ENCODE measurements at regions not wholly inside any gene's neighbourhood (a gene's known extent, or its start where the extent isn't known, plus 50 kb on each side); places are given as distances from the start of the nearest gene placed in this dataset.

DNA sequence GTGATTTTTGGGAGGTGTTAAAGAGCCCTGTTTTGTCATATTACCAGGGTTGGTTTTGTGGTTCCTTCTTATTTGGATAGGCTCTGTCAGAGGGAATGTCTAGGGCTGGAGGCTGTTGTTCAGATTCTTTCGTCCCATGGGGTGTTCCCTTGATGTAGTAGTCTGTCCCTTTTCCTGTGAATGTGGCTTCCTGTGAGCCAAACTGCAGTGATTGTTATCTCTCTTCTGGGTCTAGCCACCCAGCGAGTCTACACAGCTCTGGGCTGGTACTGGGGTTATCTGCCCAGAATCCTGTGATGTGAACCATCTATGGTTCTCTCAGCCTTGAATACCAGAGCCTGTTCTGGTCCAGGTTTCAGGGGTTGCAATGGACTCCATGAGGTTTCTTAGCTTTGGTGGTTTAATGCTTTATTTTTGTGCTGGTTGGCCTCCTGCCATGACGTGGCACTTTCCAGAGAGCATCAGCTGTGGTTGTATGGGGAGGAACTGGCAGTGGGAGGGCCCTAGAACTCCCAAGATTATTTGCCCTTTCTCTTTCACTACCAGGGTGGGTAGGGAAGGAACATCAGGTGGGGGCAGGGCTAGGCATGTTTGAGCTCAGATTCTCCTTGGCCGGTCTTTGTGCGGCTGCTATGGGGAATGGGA, 78.8 kb downstream of the SPRY2 start:
- no peaks in the 10 kb centered on the region for H3K9me3 ChIP-seq (ENCODE audit: control insufficient read depth in 1 of 2, low read length in 2 of 2)
- DNase-seq, result no peak
- ChIA-PET POLR2A (ENCODE audit: partially characterized antibody) (no interaction called here), CTCF (ENCODE audit: partially characterized antibody) (no interaction called here)
- no peaks in the 10 kb centered on the region for H3K36me3 Mint-ChIP-seq
- no peak overlapping the region for H3K27ac ChIP-seq (ENCODE audit: low read depth, low read length)
- H3K4me3 ChIP-seq (ENCODE audit: low read length in 2 of 2), result no peak overlapping the region
- H3K4me1 ChIP-seq (ENCODE audit: insufficient read depth, low read length), result no peaks in the 10 kb centered on the region
- H3K4me1 Mint-ChIP-seq, result no peaks in the 10 kb centered on the region
- H3K27me3 Mint-ChIP-seq, result no peaks in the 10 kb centered on the region
- intact Hi-C loops (cut with micrococcal nuclease), result no loop called here
- no peaks in the 10 kb centered on the region for H3K27me3 ChIP-seq (ENCODE audit: insufficient read depth, low read length)
- peaks cover 0 to 18% (median 11%) of the 10 kb centered on the region in 8 donors for H3K9me3 Mint-ChIP-seq
- no peaks in the 10 kb centered on the region for H3K36me3 ChIP-seq (ENCODE audit: insufficient read depth, low read length)
- H3K4me3 Mint-ChIP-seq, result no peak overlapping the region
- no peak overlapping the region for H3K27ac Mint-ChIP-seq

DNA sequence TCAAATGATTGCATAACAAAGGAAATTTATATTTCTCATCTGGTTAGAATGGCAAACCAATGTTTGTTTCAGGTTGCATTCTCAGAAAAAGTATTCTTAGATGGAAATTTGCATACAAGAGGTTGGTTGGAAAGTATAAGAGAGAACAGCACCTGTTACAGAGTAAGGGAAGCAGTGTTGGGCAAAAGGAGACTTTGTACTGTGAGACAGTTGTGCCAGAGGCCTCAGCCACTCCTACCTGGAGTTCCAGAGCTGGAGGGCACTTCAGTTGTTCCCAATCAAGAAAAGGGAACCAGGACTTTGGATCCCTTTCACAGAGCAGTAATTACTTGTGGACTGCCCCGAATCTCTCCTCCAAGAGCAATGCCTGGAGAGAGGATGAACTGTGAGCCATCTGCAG, 81.8 kb downstream of the SPRY2 start:
- DNase-seq, result no peak
- intact Hi-C loops (cut with micrococcal nuclease), result no loop called here

GRCh38 chr13:80256352-80256932, 84.5 kb downstream of the SPRY2 start:
- Histone ChIP-seq H3K36me3 (ENCODE audit: insufficient read depth, low read length) (no peaks in the 10 kb centered on the region), H3K27ac (ENCODE audit: low read depth, low read length) (no peak overlapping the region), H3K4me1 (ENCODE audit: insufficient read depth, low read length) (no peaks in the 10 kb centered on the region), H3K9me3 (ENCODE audit: control insufficient read depth in 1 of 2, low read length in 2 of 2) (no peaks in the 10 kb centered on the region), H3K27me3 (ENCODE audit: insufficient read depth, low read length) (no peaks in the 10 kb centered on the region), H3K4me3 (ENCODE audit: low read length in 2 of 2) (no peak overlapping the region)
- Mint-ChIP-seq H3K36me3 (no peaks in the 10 kb centered on the region), H3K9me3 (peaks cover 0 to 8% (median 3%) of the 10 kb centered on the region in 8 donors), H3K27me3 (no peaks in the 10 kb centered on the region), H3K4me3 (no peak overlapping the region), H3K4me1 (no peaks in the 10 kb centered on the region), H3K27ac (no peak overlapping the region)
- CTCF ChIA-PET (ENCODE audit: partially characterized antibody), result interaction anchor here (0.6 kb wide), 1 partner anchor 1712 kb away, joined by 3 read pairs; no protein-coding TSS in a partner anchor
- no peak for DNase-seq
- POLR2A ChIA-PET (ENCODE audit: partially characterized antibody), result no interaction called here
- intact Hi-C loops (cut with micrococcal nuclease), result no loop called here

More for the DNA sequence above, 81.8 kb downstream of the SPRY2 start:
- no peaks in the 10 kb centered on the region for H3K4me1 Mint-ChIP-seq
- H3K9me3 Mint-ChIP-seq, result peaks cover 0 to 13% (median 9%) of the 10 kb centered on the region in 8 donors
- CTCF ChIA-PET (ENCODE audit: partially characterized antibody), result no interaction called here
- Histone ChIP-seq H3K4me3 (ENCODE audit: low read length in 2 of 2) (no peak overlapping the region), H3K27ac (ENCODE audit: low read depth, low read length) (no peak overlapping the region), H3K27me3 (ENCODE audit: insufficient read depth, low read length) (no peaks in the 10 kb centered on the region), H3K4me1 (ENCODE audit: insufficient read depth, low read length) (no peaks in the 10 kb centered on the region), H3K9me3 (ENCODE audit: control insufficient read depth in 1 of 2, low read length in 2 of 2) (no peaks in the 10 kb centered on the region), H3K36me3 (ENCODE audit: insufficient read depth, low read length) (no peaks in the 10 kb centered on the region)
- H3K36me3 Mint-ChIP-seq, result no peaks in the 10 kb centered on the region
- H3K27ac Mint-ChIP-seq, result no peak overlapping the region
- H3K4me3 Mint-ChIP-seq, result no peak overlapping the region
- H3K27me3 Mint-ChIP-seq, result no peaks in the 10 kb centered on the region
- POLR2A ChIA-PET (ENCODE audit: partially characterized antibody), result no interaction called here

DNA sequence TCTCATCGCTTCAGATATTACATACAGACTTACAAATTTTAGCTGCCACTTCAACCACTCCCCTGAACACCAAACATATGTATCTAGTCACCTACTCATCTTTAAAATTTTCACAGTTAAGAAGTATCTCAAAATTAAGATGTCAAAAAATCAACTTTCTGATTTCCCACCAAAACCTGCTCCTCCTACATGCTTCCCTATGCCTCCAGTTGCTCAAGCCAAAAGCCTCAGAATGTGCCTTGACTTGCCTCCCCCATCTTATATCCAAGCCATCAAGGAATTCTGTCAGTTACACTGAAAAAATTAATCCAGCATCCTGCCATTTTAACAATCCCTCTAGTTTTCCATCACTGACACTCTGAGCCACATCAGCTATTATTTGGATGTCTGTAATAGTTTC, 85.0 kb downstream of the SPRY2 start:
- Mint-ChIP-seq H3K9me3 (peaks cover 0 to 6% (median 3%) of the 10 kb centered on the region in 8 donors), H3K4me1 (no peaks in the 10 kb centered on the region), H3K27ac (no peak overlapping the region), H3K4me3 (no peak overlapping the region), H3K27me3 (no peaks in the 10 kb centered on the region), H3K36me3 (no peaks in the 10 kb centered on the region)
- no peak for DNase-seq
- Histone ChIP-seq H3K27ac (ENCODE audit: low read depth, low read length) (no peak overlapping the region), H3K27me3 (ENCODE audit: insufficient read depth, low read length) (no peaks in the 10 kb centered on the region), H3K4me3 (ENCODE audit: low read length in 2 of 2) (no peak overlapping the region), H3K9me3 (ENCODE audit: control insufficient read depth in 1 of 2, low read length in 2 of 2) (no peaks in the 10 kb centered on the region), H3K36me3 (ENCODE audit: insufficient read depth, low read length) (no peaks in the 10 kb centered on the region), H3K4me1 (ENCODE audit: insufficient read depth, low read length) (no peaks in the 10 kb centered on the region)
- intact Hi-C loops (cut with micrococcal nuclease), result no loop called here
- CTCF ChIA-PET (ENCODE audit: partially characterized antibody), result interaction anchor here (0.6 kb wide), 1 partner anchor 1712 kb away, joined by 3 read pairs; no protein-coding TSS in a partner anchor
- POLR2A ChIA-PET (ENCODE audit: partially characterized antibody), result no interaction called here

GRCh38 chr13:80251403-80251802, 89.5 kb downstream of the SPRY2 start:
- H3K9me3 Mint-ChIP-seq, result peaks cover 0 to 9% (median under 1%) of the 10 kb centered on the region in 8 donors
- ChIA-PET POLR2A (ENCODE audit: partially characterized antibody) (no interaction called here), CTCF (ENCODE audit: partially characterized antibody) (no interaction called here)
- no peak overlapping the region for H3K4me3 Mint-ChIP-seq
- no peaks in the 10 kb centered on the region for H3K4me1 Mint-ChIP-seq
- Histone ChIP-seq H3K36me3 (ENCODE audit: insufficient read depth, low read length) (no peaks in the 10 kb centered on the region), H3K4me1 (ENCODE audit: insufficient read depth, low read length) (no peaks in the 10 kb centered on the region), H3K9me3 (ENCODE audit: control insufficient read depth in 1 of 2, low read length in 2 of 2) (no peaks in the 10 kb centered on the region), H3K27ac (ENCODE audit: low read depth, low read length) (no peak overlapping the region), H3K4me3 (ENCODE audit: low read length in 2 of 2) (no peak overlapping the region), H3K27me3 (ENCODE audit: insufficient read depth, low read length) (no peaks in the 10 kb centered on the region)
- intact Hi-C loops (cut with micrococcal nuclease), result no loop called here
- DNase-seq, result no peak
- H3K27ac Mint-ChIP-seq, result no peak overlapping the region
- H3K36me3 Mint-ChIP-seq, result no peaks in the 10 kb centered on the region
- no peaks in the 10 kb centered on the region for H3K27me3 Mint-ChIP-seq

DNA sequence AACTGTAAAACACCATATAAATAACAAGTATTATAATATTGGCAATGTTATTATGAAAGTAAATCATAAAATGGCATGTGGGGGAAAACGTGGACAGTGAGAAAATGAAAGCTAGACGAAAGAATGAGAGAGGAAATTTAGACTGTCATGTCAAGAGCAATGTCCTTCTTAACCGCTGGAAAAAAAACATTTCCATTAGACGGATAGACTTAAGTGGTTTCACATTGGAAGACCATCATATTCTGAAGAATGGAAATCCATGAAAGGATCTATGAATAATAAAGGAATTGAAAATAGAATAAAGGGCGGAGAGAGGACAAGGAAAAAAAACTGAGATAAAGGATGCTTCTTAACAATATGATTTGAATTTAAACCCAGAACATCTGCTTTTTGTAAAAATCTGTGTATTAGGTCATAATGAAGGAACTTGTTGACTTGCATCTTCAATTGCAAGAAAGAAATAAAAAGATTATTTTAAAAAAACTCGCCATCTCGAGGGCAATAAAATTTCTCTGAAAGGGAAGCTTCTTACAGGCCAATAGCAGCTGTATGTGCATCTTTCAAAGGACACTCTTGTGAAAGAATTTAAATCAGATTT, 90.6 kb downstream of the SPRY2 start:
- Histone ChIP-seq H3K27ac (ENCODE audit: low read depth, low read length) (no peak overlapping the region), H3K4me3 (ENCODE audit: low read length in 2 of 2) (no peak overlapping the region), H3K4me1 (ENCODE audit: insufficient read depth, low read length) (no peaks in the 10 kb centered on the region), H3K36me3 (ENCODE audit: insufficient read depth, low read length) (no peaks in the 10 kb centered on the region), H3K27me3 (ENCODE audit: insufficient read depth, low read length) (no peaks in the 10 kb centered on the region), H3K9me3 (ENCODE audit: control insufficient read depth in 1 of 2, low read length in 2 of 2) (no peaks in the 10 kb centered on the region)
- DNase-seq, result no peak
- intact Hi-C loops (cut with micrococcal nuclease), result no loop called here
- Mint-ChIP-seq H3K27me3 (no peaks in the 10 kb centered on the region), H3K36me3 (no peaks in the 10 kb centered on the region), H3K27ac (no peak overlapping the region), H3K4me1 (no peaks in the 10 kb centered on the region), H3K4me3 (no peak overlapping the region), H3K9me3 (peaks cover 0 to 3% (median under 1%) of the 10 kb centered on the region in 8 donors)
- ChIA-PET POLR2A (ENCODE audit: partially characterized antibody) (no interaction called here), CTCF (ENCODE audit: partially characterized antibody) (no interaction called here)

DNA sequence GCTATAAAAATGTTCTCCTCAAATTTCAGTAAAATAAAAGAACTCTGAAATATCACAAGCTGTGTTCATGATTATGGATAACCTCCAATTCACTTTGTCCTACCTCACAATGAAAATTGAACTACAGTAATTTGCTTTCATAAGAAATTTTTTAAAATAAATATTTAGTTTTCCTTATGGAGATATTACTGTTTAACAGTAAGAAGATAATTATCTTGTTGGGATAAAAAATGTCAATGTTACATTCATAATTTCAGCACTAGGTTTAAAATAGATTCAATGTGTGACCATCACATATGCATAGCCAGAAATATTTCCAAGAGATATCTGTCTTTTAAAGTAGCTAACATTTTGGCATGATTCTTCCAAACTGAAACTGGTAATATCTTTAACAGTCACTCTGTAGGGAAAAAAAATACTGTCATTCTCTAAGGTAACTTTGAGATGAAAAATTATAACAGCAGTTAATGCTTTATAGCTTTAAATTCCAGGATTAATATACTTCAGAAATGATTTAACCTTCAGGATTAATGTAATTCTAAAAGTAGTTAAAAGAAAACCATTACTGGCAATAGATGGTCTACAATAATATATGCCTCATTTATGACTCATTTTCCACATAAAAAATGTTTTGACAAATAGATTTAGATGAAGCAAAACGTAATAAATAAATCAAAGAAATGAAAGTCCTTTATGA, 91.3 kb downstream of the SPRY2 start:
- no peaks in the 10 kb centered on the region for H3K9me3 ChIP-seq (ENCODE audit: control insufficient read depth in 1 of 2, low read length in 2 of 2)
- POLR2A ChIA-PET (ENCODE audit: partially characterized antibody), result no interaction called here
- H3K4me3 Mint-ChIP-seq, result no peak overlapping the region
- H3K36me3 Mint-ChIP-seq, result no peaks in the 10 kb centered on the region
- H3K4me1 ChIP-seq (ENCODE audit: insufficient read depth, low read length), result no peaks in the 10 kb centered on the region
- H3K36me3 ChIP-seq (ENCODE audit: insufficient read depth, low read length), result no peaks in the 10 kb centered on the region
- H3K4me3 ChIP-seq (ENCODE audit: low read length in 2 of 2), result no peak overlapping the region
- no peak overlapping the region for H3K27ac Mint-ChIP-seq
- H3K9me3 Mint-ChIP-seq, result peaks cover 0 to 5% (median 1%) of the 10 kb centered on the region in 8 donors
- no peaks in the 10 kb centered on the region for H3K27me3 Mint-ChIP-seq
- DNase-seq, result no peak
- H3K27me3 ChIP-seq (ENCODE audit: insufficient read depth, low read length), result no peaks in the 10 kb centered on the region
- intact Hi-C loops (cut with micrococcal nuclease), result no loop called here
- H3K27ac ChIP-seq (ENCODE audit: low read depth, low read length), result no peak overlapping the region
- CTCF ChIA-PET (ENCODE audit: partially characterized antibody), result no interaction called here
- no peaks in the 10 kb centered on the region for H3K4me1 Mint-ChIP-seq

Data from CD4-positive, alpha-beta memory T cell (primary cell).